HG02759 (cell line): ENCODE measurements at regions not wholly inside any gene's neighbourhood (a gene's known extent, or its start where the extent isn't known, plus 50 kb on each side); places are given as distances from the start of the nearest gene placed in this dataset.
"Not testable (repeated sequence)": the region's sequence is repeated elsewhere in the genome, so short reads cannot be mapped to it uniquely, and the experiment has no call there.

Source experiments
- ATAC-seq: cut with Tn5 transposase; IDR thresholded peaks from one replicate; pipeline ENCODE4 v1.9.1; 2021; ENCODE audit warnings: mild to moderate bottlenecking, moderate library complexity; ENCODE audit not compliant: unreplicated experiment

DNA sequence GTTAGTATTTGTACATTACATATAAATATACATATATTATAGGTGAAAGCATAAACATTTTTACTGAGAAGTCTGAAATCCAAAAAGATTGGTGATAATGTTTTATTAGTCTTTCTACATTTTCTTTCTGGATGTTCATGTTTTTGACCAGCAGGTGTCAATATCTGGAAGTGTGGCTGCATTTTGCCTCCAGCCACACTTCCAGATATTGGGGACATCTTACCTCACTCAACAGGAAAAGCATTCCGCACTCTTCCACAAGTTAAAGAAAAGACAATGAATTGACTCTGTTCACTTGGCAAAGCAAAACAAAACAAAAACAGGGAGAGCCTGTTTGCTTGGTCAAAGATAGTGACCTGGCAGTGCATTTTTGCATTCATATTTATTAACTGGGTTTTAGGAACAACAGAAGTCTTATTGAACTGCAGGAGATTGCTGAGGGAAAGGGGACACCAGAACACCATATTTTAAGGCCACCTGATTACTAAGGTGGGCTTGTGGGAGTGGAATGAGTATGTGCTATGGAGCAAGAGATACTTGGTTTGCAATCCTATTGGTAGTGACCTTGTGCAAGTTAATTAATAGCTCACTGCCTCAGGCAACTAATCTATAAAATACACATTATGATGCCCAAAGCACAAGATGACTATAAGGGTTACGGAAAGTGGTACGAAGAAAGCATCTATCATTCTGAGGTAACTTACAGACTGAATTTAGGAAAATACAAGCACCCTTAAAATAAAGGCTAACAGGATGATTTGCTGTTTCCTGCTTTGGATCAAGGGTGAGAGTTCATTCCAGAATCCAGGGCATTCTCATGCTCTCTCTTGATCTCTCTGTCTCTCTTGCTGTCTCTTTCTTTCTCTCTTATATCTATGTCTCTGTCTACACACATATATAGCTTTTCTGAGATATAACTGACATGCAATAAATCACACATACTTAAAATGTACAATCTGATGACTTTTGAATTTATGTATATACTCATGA is 389.9 kb upstream of the EMCN start:
- ATAC-seq, result no peak

GRCh38 chr4:100906973-100907372 is 389.2 kb upstream of the EMCN start:
- no peak for ATAC-seq

DNA sequence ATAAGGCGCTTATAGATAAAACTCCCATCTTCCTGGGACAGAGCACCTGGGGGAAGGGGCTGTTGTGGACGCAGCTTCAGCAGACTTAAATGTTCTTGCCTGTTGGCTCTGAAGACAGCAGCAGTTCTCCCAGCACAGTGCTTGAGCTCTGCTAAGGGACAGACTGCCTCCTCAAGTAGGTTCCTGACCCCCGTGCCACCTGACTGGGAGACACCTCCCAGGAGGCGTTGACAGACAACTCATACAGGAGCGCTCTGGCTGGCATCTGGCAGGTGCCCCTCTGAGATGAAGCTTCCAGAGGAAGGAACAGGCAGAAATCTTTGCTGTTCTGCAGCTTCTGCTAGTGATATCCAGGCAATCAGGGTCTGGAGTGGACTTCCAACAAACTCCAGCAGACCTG is 383.1 kb upstream of the EMCN start:
- not testable (repeated sequence) for ATAC-seq

DNA sequence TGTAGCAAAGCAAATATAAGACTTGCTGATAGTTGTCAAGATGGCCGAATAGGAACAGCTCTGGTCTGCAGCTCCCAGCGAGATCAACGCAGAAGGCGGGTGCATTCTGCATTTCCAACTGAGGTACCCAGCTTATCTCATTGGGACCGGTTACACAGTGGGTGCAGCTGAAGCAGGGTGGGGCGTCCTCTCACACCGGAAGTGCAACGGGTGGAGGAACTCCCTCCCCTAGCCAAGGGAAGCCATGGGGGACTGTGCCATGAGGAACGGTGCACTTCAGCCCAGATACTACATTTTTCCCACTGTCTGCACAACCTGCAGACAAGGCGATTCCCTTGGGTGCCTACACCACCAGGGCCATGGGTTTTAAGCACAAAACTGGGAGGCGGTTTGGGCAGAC is 382.3 kb upstream of the EMCN start:
- ATAC-seq, result no peak

DNA sequence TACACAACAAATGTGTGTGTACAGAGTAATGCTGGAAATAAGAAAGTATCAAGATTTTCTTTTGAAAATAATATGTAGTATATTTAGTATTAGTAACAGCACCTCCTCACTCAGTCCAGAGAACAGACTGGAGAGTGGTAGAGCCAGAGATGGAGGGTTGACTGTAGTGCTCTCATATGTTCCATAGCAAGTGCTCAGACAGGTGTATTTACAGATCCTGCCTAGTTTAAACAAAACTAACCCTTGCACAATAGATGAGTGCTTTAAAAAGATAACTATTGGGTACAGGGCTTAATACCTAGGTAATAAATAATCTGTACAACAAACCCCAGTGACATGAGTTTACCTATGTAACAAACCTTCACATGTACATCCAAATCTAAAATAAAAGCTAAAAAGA is 381.0 kb upstream of the EMCN start:
- no peak for ATAC-seq

GRCh38 chr4:100895556-100896197 is 377.9 kb upstream of the EMCN start:
- ATAC-seq, result peak; percentile 92

GRCh38 chr4:100894339-100894870 is 376.6 kb upstream of the EMCN start:
- ATAC-seq, result no peak

DNA sequence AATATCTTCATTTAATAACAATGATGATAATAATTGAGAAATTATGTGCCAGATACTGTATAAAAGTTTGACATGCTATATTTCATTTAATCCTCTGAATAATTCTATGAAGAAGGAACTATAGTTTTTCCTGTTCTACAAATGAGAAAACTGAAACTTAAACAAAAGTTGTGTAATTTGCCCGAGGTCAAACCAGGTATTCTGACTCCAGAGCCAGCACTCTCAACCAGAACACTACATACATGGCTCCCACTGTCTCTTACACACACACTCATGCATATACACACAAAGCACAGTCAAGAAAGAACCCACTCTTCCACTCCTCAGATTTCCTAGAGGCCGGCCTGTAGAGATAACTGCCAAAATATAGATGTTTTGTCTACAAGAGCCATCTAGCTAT is 374.0 kb upstream of the EMCN start:
- no peak for ATAC-seq

- no peak for ATAC-seq
Observed at GRCh38 chr4:100889898-100890297, 372.1 kb upstream of the EMCN start.

DNA sequence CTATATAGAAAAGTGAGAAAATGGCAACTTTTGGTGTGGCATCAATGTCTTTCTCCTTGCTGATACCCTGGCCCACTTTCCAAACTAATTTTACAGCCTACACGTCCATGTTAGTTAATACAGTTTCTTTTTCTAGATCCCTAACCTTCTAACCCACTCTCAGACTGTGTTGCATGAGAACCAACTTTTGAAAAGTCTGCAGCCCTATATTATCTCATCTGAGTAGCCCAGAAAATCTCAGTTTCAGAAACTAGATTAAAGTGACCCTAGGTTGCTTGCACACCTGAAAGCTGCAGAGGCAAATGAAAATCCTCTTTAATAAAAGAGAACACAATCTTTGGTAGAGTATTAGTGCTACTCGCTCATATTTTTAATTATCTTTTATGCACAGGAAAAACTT is 371.6 kb upstream of the EMCN start:
- ATAC-seq, result no peak

- ATAC-seq, result no peak
Observed at GRCh38 chr4:100882661-100883060, 364.8 kb upstream of the EMCN start.

DNA sequence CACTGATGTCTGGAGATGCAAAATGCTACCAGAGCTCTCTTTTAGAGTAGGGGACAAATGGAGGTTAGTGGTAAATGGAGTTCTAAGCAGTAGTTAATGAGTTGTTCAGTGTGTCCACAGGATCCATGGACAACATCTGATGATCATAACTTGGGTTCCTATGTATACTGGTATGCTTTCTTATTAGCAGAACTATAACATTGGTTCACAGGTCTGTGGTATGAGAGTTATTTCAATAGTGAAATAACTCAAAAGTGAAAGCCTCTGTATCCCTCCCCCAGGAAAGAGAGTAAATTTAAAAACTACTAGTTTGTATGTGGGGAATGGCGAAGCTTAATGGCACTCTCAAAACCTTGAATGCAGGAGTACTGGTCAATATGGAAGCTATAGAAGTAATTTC is 363.5 kb upstream of the EMCN start:
- no peak for ATAC-seq

GRCh38 chr4:100880011-100880410 is 362.2 kb upstream of the EMCN start:
- ATAC-seq, result no peak

DNA sequence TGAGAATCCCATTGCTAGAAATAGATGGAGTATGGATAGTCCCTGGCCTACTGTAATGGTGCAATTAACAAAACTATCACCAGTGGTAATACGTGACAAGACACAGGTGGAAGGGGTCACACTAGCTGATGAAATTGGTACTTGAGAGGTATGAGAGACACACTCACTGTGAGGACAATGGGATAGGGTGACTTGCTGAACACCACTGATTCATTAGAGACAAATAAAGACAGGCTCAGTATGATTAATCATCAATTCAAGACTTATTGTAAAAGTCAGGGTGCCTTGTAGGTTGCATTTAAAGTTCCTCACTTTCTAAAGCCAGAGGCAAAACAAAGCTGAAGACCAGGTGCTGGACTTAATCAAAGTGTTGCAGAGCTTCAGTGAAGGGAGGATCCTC is 361.6 kb upstream of the EMCN start:
- no peak for ATAC-seq

GRCh38 chr4:100876546-100876945 is 358.7 kb upstream of the EMCN start:
- no peak for ATAC-seq

DNA sequence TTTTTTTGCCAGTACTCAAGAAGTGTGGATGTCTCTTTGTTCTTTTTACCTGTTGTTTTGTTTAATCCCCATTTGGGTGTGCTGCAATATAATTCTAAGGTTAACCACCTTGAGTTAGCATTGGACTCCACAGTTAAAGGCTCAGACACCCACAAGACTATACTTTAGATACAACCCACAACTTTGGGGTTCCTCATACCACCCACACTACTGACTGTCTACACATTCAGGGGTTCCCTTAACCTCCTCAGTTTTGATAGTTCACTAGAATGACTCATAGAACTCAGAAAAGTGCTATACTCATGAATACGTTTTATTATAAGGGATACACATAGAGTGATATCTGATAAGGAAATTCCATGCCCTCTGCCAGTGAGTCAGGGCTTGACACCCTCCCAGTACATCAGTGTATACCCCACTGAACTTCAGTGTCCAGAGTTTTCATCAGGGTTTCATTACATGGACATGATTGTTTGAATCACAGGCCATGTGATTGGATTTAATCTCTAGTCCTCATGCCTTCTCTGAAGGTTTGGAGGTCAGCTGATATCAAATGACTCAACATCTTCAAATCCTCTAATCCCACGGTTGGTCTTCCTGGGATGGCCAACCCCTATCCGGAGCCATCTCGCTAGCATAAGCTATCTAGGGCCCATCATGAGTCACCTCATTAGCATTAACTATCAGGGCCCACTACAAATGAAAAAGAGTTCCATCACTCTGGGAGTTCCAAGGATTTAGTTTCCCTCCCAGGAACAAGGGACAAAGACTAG is 357.7 kb upstream of the EMCN start:
- no peak for ATAC-seq

- no peak for ATAC-seq
Observed at GRCh38 chr4:100872811-100873210, 355.0 kb upstream of the EMCN start.

DNA sequence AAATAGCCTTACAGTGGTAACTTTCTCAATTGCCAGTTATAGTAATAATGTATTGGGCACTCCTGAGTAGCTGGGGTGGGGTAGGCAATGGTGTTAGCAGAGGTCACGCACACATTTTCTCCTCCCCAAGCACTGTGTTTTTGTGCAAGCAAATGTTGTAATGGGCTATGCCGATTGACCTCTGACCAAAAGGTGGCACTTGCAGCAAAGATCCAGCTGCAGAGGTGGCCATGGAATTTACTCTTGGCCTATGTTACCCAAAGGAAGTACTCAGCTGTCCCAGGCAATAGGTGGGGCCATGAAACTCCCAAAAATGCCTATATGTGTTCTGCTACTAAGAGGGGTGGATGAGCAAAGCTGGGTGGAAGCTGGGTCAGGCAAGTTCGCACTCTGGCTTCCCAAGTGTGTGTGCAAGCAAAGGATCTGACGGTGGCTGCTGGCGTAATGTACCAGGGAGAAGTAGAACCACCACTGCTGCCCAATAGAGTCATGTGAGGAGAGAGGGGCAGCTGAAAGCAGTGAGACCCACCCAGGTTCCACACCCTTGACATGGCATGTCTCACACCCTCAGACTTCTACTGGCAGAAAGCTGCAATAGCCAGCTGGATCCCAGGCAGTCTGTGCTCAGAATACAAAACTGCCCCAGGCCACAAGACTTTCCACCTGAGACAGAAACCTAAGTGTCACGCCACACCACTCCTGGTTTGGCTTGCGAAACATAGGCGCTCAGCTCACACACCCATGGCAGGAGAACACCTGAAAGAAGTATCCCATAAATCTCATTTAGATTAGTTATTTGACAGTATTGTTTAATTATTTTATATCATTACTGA is 353.3 kb upstream of the EMCN start:
- ATAC-seq, result no peak

DNA sequence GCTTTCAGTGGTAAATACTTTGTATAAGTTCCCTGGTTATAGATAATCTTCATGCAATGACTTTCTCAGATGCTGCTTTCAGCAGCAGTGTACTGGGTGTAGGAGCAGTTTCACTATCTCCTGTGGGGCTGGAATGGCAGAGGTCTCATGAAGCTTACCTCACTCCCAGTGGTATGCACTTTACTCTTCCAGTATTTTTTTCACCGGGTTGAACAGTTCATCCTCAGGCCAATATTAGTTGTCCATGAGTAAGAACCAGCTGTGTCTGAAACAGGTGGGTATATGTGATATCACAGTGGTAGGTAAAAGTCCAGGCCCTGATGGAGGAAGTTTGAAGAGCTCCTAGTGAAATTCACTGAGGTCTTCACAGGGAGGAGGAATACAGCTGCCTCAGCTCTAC is 351.5 kb upstream of the EMCN start:
- ATAC-seq, result no peak

- ATAC-seq, result not testable (repeated sequence)
Observed at GRCh38 chr4:100868281-100868680, 350.5 kb upstream of the EMCN start.
